ENCODE measurements at regions not wholly inside any gene's neighbourhood (a gene's known extent, or its start where the extent isn't known, plus 50 kb on each side); places are given as distances from the start of the nearest gene placed in this dataset.
A peak's percentile ranks its signal among the peaks of the same experiment; 100 is the strongest.

DNA sequence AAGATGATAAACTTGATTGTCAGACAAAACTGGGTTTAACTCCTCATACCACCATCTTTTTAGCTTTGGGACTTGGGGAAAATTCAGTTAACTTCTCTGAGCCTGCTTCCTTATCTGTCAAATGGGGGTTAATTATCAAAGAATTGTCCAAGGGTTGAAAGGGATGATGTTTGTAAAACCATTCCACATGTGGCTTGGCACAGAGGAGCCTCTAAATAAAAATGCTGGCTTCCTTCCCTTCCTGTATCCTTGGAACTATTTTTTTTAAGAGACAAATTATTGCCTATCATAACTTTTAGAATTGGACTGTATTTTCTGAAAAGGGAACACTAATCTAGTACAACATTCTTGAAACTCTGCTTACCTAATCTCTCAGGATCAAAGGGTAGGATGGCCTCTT lies 143.4 kb upstream of the USP24 start:
- H3K4me1 ChIP-seq (ENCODE audit: control insufficient read depth, insufficient read depth, low read length) = peaks cover 14% of the 10 kb centered on the region
- H3K9me3 ChIP-seq (replicated peaks; ENCODE audit: control insufficient read depth, low read depth, low read length) = no peaks in the 10 kb centered on the region
- peak; percentile 50 for DNase-seq
- H3K4me3 ChIP-seq (ENCODE audit: low read length) = no peak overlapping the region
- no peaks in the 10 kb centered on the region for H3K27me3 ChIP-seq (ENCODE audit: control insufficient read depth, insufficient read depth, low read length)
- no peak overlapping the region for H3K27ac ChIP-seq (ENCODE audit: low read length)
- H3K36me3 ChIP-seq (ENCODE audit: control insufficient read depth, insufficient read depth, low read length) = no peaks in the 10 kb centered on the region

DNA sequence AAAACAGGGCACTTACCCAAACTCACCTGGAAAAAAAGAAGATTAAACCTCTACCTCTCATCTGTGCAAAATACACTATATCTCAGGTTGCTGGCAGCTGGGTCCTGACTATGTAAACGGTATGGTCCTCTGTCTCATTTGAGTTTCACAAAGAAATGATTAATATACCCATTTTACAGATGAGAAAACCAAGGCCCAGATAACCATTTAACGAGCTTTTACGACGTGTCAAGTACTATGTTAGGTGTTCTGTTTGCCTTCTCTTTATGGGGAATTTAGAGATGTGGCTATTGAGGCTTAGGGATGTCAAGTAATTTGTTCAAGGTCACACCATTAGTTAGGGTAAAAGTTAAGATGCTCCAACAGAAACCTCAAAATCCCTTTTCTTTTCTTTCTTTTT lies 140.4 kb upstream of the USP24 start:
- H3K27me3 ChIP-seq (ENCODE audit: control insufficient read depth, insufficient read depth, low read length) = no peaks in the 10 kb centered on the region
- H3K4me1 ChIP-seq (ENCODE audit: control insufficient read depth, insufficient read depth, low read length) = peaks cover 20% of the 10 kb centered on the region
- no peaks in the 10 kb centered on the region for H3K36me3 ChIP-seq (ENCODE audit: control insufficient read depth, insufficient read depth, low read length)
- no peaks in the 10 kb centered on the region for H3K9me3 ChIP-seq (replicated peaks; ENCODE audit: control insufficient read depth, low read depth, low read length)
- H3K27ac ChIP-seq (ENCODE audit: low read length) = no peak overlapping the region
- no peak overlapping the region for H3K4me3 ChIP-seq (ENCODE audit: low read length)
- no peak for DNase-seq
- WGBS (ENCODE audit: insufficient coverage) = no CpG with 5 or more reads among the region's 4 CpGs

DNA sequence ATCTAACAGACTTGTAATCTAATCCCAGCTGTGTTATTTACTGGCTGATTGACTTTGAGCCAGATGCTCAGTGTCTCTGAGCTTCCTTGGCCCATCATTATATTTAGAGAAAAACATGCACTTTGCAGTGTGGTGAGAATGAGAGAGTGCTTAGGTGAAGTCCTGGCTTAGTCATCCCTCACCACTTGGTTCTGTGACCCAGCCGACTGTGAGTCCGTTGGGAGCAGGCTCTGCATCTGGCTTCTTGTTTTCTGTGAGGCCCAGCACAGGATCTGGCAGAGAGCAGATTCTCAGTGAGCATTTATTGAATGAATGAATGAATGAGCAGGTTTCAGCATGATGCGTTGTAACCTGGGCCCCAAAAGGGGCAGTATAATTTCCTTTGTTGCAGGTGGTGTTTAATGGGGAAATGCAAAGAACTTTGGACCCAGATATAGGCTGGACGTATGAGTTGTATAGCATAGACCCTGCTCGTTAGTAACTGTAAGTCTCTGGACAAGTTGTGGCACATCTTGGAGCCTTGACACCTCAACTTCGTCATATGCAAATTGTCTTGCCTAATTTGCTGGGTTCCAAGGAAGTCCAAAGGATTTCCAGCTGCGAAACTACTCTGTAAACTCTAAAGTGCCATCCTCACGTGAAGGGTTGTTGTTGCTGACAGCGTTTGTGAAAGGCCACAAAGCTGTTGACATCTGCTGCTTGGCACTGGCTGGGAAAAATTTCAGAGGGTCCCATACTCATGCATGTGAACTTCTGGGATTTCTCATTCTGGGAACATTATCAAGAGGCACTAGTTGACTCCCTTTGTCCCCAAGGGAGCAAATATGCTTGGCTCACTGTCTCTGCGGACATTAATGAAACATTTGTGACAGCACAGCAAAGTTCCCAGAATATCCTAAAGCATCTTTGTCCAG lies 138.8 kb upstream of the USP24 start:
- peak; percentile 75 for DNase-seq
- Histone ChIP-seq H3K36me3 (ENCODE audit: control insufficient read depth, insufficient read depth, low read length) (no peaks in the 10 kb centered on the region), H3K4me3 (ENCODE audit: low read length) (no peak overlapping the region), H3K9me3 (replicated peaks; ENCODE audit: control insufficient read depth, low read depth, low read length) (no peaks in the 10 kb centered on the region), H3K27ac (ENCODE audit: low read length) (no peak overlapping the region), H3K4me1 (ENCODE audit: control insufficient read depth, insufficient read depth, low read length) (peaks cover 20% of the 10 kb centered on the region), H3K27me3 (ENCODE audit: control insufficient read depth, insufficient read depth, low read length) (no peaks in the 10 kb centered on the region)
- WGBS (ENCODE audit: insufficient coverage) = 44% methylated on average over 9 of the region's 10 CpGs

DNA sequence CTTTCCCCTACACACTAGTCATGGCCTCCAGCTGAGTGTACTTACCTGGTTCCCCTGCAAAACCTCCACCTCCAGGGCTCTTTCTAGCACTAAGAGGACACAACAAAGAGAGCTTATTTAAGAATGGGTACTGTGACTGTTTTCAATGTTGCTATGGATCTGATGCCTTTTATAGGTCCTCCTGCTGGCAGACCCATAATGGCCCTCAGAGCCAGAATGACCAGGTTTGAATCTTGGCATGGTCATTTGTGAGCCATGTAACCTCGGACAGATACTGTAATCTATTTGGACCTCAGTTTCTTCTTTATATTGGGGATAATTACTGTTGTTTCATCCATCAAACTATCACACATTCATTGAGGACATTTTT lies 137.6 kb upstream of the USP24 start:
- no peak for DNase-seq
- Histone ChIP-seq H3K27ac (ENCODE audit: low read length) (peak overlapping the region; percentile 36), H3K4me1 (ENCODE audit: control insufficient read depth, insufficient read depth, low read length) (peaks cover 25% of the 10 kb centered on the region), H3K36me3 (ENCODE audit: control insufficient read depth, insufficient read depth, low read length) (no peaks in the 10 kb centered on the region), H3K9me3 (replicated peaks; ENCODE audit: control insufficient read depth, low read depth, low read length) (no peaks in the 10 kb centered on the region), H3K4me3 (ENCODE audit: low read length) (no peak overlapping the region), H3K27me3 (ENCODE audit: control insufficient read depth, insufficient read depth, low read length) (no peaks in the 10 kb centered on the region)
- no CpG with 5 or more reads among the region's 1 CpG for WGBS (ENCODE audit: insufficient coverage)

DNA sequence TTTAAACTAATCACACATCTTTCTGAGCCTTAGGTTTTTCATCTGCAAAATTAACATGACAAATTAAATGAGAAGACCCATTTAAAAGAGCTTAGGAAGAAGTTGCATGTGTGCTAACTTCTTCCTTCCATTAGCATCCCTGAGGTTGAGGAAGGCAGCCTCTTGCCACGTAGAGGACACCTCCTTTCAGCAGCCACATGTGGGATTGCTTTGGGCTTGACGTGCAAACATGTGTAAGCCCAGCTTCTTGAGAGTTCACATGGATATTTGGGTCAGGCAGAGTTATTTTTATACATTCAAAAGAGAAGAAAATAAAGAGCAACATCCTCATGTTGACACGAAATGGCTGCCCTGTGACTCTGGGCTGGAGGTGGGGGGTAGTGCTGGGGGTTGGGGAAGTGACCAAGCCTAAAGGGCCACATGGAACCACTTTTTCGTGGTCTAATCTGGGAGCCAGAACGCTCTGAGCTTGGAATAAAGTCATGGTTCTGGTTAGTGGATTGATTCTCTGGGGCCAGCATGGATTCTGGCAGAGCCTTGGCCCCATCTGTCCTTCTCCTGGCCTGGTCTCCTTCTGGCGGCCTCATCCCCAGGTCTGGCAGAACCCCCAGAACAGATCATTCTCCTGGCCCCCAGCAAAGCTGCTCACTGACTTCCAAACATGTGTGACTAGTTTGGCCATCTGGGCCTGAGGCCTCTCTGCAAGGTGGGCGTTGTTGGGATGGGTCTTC lies 137.1 kb upstream of the USP24 start:
- no peak overlapping the region for H3K4me3 ChIP-seq (ENCODE audit: low read length)
- H3K27me3 ChIP-seq (ENCODE audit: control insufficient read depth, insufficient read depth, low read length) = no peaks in the 10 kb centered on the region
- no peaks in the 10 kb centered on the region for H3K9me3 ChIP-seq (replicated peaks; ENCODE audit: control insufficient read depth, low read depth, low read length)
- peak; percentile 90 for DNase-seq
- WGBS (ENCODE audit: insufficient coverage) = 29% methylated on average over 1 of the region's 7 CpGs
- peaks cover 28% of the 10 kb centered on the region for H3K4me1 ChIP-seq (ENCODE audit: control insufficient read depth, insufficient read depth, low read length)
- H3K36me3 ChIP-seq (ENCODE audit: control insufficient read depth, insufficient read depth, low read length) = no peaks in the 10 kb centered on the region
- peak overlapping the region; percentile 36 for H3K27ac ChIP-seq (ENCODE audit: low read length)

DNA sequence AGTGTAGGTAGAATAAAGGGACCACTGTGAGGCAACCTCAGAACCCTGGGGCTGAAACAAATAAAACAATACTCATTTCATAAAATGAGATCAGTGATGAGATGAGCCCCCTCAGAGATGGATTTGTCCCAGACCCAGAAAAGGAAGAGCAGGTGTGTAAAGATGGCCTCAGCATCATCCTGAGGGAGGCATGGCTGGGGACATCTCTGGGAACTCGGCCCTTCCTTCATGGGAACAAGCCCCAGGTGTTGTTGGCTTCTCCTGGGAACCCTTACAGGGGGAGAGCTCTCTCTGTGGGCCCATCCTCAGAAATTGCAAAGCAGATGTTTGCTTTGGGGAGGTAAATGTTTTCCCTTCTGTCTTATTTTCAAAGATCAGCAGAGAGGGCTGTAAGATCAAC lies 133.2 kb upstream of the USP24 start:
- 20% methylated on average over 1 of the region's 1 CpG for WGBS (ENCODE audit: insufficient coverage)
- Histone ChIP-seq H3K27me3 (ENCODE audit: control insufficient read depth, insufficient read depth, low read length) (no peaks in the 10 kb centered on the region), H3K4me3 (ENCODE audit: low read length) (no peak overlapping the region), H3K36me3 (ENCODE audit: control insufficient read depth, insufficient read depth, low read length) (no peaks in the 10 kb centered on the region), H3K4me1 (ENCODE audit: control insufficient read depth, insufficient read depth, low read length) (peaks cover 22% of the 10 kb centered on the region), H3K9me3 (replicated peaks; ENCODE audit: control insufficient read depth, low read depth, low read length) (no peaks in the 10 kb centered on the region), H3K27ac (ENCODE audit: low read length) (peak overlapping the region; percentile 79)
- DNase-seq = no peak

DNA sequence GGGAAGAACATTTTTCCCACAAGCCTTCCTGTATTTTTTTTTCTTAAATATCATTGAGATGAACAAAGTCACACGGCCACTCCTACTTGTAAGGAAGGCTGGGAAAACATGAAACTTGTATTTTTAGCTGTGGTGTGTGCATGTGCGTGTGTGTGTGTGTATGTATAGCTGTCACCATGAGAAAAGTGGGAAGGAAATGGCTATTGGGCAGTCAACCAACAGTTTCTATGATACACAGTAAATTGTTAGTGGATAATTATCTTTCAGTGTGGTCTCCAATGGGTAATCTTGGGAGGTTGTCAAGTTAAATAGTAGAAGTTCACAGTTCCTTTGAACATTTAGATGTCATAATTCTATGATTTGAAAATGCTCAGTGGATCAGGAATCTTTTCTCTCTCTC lies 132.7 kb upstream of the USP24 start:
- Histone ChIP-seq H3K36me3 (ENCODE audit: control insufficient read depth, insufficient read depth, low read length) (no peaks in the 10 kb centered on the region), H3K4me1 (ENCODE audit: control insufficient read depth, insufficient read depth, low read length) (peaks cover 22% of the 10 kb centered on the region), H3K9me3 (replicated peaks; ENCODE audit: control insufficient read depth, low read depth, low read length) (no peaks in the 10 kb centered on the region), H3K27ac (ENCODE audit: low read length) (peak overlapping the region; percentile 79), H3K27me3 (ENCODE audit: control insufficient read depth, insufficient read depth, low read length) (no peaks in the 10 kb centered on the region), H3K4me3 (ENCODE audit: low read length) (no peak overlapping the region)
- WGBS (ENCODE audit: insufficient coverage) = 57% methylated on average over 1 of the region's 2 CpGs
- peak; percentile 96 for DNase-seq

DNA sequence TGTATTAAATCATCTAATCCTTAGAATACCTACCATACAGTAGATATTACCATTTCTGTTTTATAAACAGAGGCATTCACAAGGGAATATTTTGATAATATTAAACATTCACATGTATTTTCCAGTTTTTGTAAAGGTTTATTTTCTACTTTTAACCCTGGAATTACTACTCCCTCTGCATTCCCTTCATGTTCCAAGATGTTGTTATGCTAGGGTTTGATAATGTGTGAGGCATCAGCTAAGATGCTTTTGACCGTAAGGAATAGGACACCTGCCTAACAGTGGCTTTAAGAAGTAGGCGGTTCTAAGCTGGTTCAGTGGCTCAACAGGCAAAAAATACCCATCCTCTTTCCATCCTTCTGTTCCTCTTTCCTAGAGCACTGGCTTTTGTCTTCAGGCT lies 131.9 kb upstream of the USP24 start:
- Histone ChIP-seq H3K4me3 (ENCODE audit: low read length) (no peak overlapping the region), H3K9me3 (replicated peaks; ENCODE audit: control insufficient read depth, low read depth, low read length) (no peaks in the 10 kb centered on the region), H3K36me3 (ENCODE audit: control insufficient read depth, insufficient read depth, low read length) (no peaks in the 10 kb centered on the region), H3K4me1 (ENCODE audit: control insufficient read depth, insufficient read depth, low read length) (peaks cover 13% of the 10 kb centered on the region), H3K27ac (ENCODE audit: low read length) (peak overlapping the region; percentile 79), H3K27me3 (ENCODE audit: control insufficient read depth, insufficient read depth, low read length) (no peaks in the 10 kb centered on the region)
- peak; percentile 36 for DNase-seq
- no CpG with 5 or more reads among the region's 2 CpGs for WGBS (ENCODE audit: insufficient coverage)

DNA sequence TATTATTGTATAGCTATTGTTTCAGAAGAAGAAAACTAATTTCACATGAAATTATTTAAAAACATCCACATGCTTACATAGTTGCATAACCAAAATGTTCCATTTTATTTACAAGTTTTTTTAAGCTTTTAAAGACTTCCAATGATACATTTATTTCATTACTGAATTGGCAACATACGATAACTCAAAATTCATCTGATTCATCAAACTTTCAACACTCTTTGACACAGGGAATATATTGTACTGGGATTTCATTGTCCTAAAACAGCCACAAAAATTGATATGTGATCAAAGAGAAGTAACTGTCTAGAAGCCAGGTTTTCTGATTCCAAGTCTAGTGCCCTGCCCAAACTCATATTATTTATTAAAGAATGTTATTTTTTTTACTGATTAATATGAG lies 131.4 kb upstream of the USP24 start:
- Histone ChIP-seq H3K4me1 (ENCODE audit: control insufficient read depth, insufficient read depth, low read length) (peaks cover 13% of the 10 kb centered on the region), H3K4me3 (ENCODE audit: low read length) (no peak overlapping the region), H3K27ac (ENCODE audit: low read length) (no peak overlapping the region), H3K27me3 (ENCODE audit: control insufficient read depth, insufficient read depth, low read length) (no peaks in the 10 kb centered on the region), H3K9me3 (replicated peaks; ENCODE audit: control insufficient read depth, low read depth, low read length) (no peaks in the 10 kb centered on the region), H3K36me3 (ENCODE audit: control insufficient read depth, insufficient read depth, low read length) (no peaks in the 10 kb centered on the region)
- WGBS (ENCODE audit: insufficient coverage) = no CpG with 5 or more reads among the region's 1 CpG
- DNase-seq = peak; percentile 66

DNA sequence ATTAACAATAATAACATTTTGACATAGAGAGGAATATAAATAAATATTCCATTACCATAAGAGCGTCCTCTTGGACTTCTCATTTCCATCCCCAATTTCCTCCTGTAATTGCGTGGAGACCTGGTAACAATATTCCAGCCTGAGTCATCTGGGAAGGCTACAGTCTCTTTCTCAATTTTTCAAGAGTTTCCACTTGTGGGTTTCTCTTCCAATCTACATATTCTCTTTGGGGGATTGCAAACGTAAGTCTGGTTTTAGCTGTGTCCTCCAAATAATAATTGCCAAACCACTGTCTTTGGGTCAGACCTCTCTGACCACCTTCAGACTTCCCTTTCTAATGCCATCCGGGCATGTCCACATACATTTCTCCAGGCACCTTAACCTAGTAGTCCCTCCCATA lies 124.5 kb upstream of the USP24 start:
- no peaks in the 10 kb centered on the region for H3K36me3 ChIP-seq (ENCODE audit: control insufficient read depth, insufficient read depth, low read length)

More for the DNA sequence above, 124.5 kb upstream of the USP24 start:
- Histone ChIP-seq H3K4me1 (ENCODE audit: control insufficient read depth, insufficient read depth, low read length) (no peaks in the 10 kb centered on the region), H3K27ac (ENCODE audit: low read length) (no peak overlapping the region), H3K9me3 (replicated peaks; ENCODE audit: control insufficient read depth, low read depth, low read length) (peaks cover 4% of the 10 kb centered on the region), H3K27me3 (ENCODE audit: control insufficient read depth, insufficient read depth, low read length) (no peaks in the 10 kb centered on the region), H3K4me3 (ENCODE audit: low read length) (no peak overlapping the region)
- no peak for DNase-seq
- WGBS (ENCODE audit: insufficient coverage) = 63% methylated on average over 2 of the region's 4 CpGs
